Pancreas (tissue), 10 donors: ENCODE measurements at regions not wholly inside any gene's neighbourhood (a gene's known extent, or its start where the extent isn't known, plus 50 kb on each side); places are given as distances from the start of the nearest gene placed in this dataset.
"Not testable (repeated sequence)": the region's sequence is repeated elsewhere in the genome, so short reads cannot be mapped to it uniquely, and the experiment has no call there.

Source experiments
- ATAC-seq, 4 donors: fragments of 200-7000 bp; cut with Tn5 transposase; one replicate each; pipeline versions ENCODE4 v1.8.0 to v1.9.1; 2020; ENCODE audit warnings: mild to moderate bottlenecking in 4 of 4, moderate library complexity in 4 of 4
- DNase-seq, 6 donors: peaks; one replicate each; pipeline ENCODE4 v3.0.0-alpha.2; 2020
- FAIRE-seq: peaks from 2 replicates; lab custom pipeline; 2012; peaks lifted over from hg19 to GRCh38; lab: Jason Lieb, UNC
- H3K27ac ChIP-seq, 4 donors: fragments of 200-600 bp; sonication (generic); 1 replicate in 3 of 4; 2 replicates in 1 of 4; pipeline versions ENCODE4 v1.5.0 to v1.8.0; 2020
- H3K27me3 ChIP-seq, 4 donors: fragments of 200-600 bp; one replicate each; pipeline ENCODE4 v1.8.0; 2021
- H3K36me3 ChIP-seq, 3 donors: fragments of 200-600 bp; sonication (generic) in 1 of 3; one replicate each; pipeline versions ENCODE4 v1.5.0 to v1.8.0; 2020 to 2021
- H3K4me1 ChIP-seq, 3 donors: fragments of 200-600 bp; one replicate each; pipeline ENCODE4 v1.8.0; 2021
- H3K4me3 ChIP-seq, 4 donors: fragments of 200-600 bp; sonication (generic) in 2 of 4; one replicate each; pipeline versions ENCODE4 v1.5.0 to v1.8.0; 2020 to 2021
- H3K9me3 ChIP-seq, 4 donors: fragments of 200-600 bp; one replicate each; pipeline ENCODE4 v1.8.0; 2021
- WGBS, 2 donors: extraction: QIAGEN DNeasy Blood & Tissue Kit; methylation state at CpG; one replicate each; pipeline ENCODE4 v1.1.7; 2013; 5-methylcytosine and 5-hydroxymethylcytosine counted together
- intact Hi-C, 3 donors: fragments of 100-400 bp; cut with DNase I; formaldehyde crosslinking; loops; one replicate each; pipeline versions ENCODE4 v1.11.1 to v1.14.2; 2022
- TF ChIP-seq, protein P1 (sequence below), 4 donors: fragments of 200-600 bp; sonication (generic) in 3 of 4; IDR thresholded peaks; one replicate each; pipeline versions ENCODE4 v1.5.0 to v1.8.0; 2021; ENCODE audit warnings: antibody characterized with exemption in 4 of 4
- donor health status: healthy with polysubstance abuse.
- donor health status: DM: no; HTN: no; CAD: no; lungs with moderate emphysema.
- donor health status: DM: no; HTN: no; CAD: no.
- donor health status: control.
- donor health status: control.
- donor health status: Bipolar disorder and iron deficiency.
- donor health status: DM: yes; HTN: yes; CAD: no.
- donor health status: DM: no; HTN: no; CAD: no.
- donor health status: DM: no; HTN: no; CAD: no.
- donor health status: DM: yes; HTN: yes; CAD: no.

DNA sequence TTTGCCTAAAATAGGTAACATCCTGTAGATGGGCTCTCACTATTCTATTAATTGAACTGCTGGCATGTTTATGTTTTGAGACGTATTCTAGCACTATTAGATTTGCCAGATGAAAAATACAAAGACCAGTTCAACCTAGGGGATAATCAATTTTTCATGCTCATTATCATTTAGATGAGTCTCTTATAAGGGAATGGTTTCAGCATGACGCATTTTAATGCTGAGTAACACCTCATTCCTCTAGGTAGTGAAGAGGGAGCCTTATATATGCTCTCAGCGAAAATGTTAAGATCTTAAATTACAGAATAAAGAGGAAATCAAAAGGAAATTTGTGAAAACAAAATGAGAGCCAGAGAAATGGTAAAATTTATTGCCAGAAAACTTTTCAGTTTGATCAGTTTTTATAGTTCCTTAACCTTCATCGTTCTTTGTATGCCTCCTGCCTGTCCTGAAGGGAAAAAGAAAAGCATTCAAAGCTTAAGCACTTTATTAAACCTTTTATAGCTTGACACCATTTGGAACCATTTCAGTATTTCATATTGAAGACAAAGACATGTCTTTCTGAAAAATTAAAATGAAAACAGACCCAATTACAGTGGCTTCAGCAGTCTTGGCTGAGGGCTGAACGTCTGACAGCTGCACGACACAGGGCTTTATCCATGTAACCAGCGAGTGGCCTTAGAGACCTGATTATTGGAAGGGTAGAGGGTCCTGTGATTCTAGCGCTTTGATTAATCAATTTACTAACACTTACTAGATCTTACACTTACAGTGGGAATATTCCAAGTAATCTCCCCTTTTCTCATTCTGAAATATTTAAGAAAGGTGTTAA, 112.8 kb downstream of the ADCYAP1 start:
- no peak for ATAC-seq
- intact Hi-C loops = no loop called here
- no peak for DNase-seq
- no peak for FAIRE-seq
- H3K36me3 ChIP-seq = no peaks in the 10 kb centered on the region
- H3K4me1 ChIP-seq = no peaks in the 10 kb centered on the region
- no peak overlapping the region for H3K4me3 ChIP-seq
- TF ChIP-seq, protein P1, sequence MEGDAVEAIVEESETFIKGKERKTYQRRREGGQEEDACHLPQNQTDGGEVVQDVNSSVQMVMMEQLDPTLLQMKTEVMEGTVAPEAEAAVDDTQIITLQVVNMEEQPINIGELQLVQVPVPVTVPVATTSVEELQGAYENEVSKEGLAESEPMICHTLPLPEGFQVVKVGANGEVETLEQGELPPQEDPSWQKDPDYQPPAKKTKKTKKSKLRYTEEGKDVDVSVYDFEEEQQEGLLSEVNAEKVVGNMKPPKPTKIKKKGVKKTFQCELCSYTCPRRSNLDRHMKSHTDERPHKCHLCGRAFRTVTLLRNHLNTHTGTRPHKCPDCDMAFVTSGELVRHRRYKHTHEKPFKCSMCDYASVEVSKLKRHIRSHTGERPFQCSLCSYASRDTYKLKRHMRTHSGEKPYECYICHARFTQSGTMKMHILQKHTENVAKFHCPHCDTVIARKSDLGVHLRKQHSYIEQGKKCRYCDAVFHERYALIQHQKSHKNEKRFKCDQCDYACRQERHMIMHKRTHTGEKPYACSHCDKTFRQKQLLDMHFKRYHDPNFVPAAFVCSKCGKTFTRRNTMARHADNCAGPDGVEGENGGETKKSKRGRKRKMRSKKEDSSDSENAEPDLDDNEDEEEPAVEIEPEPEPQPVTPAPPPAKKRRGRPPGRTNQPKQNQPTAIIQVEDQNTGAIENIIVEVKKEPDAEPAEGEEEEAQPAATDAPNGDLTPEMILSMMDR (IDR thresholded peaks at IDR 0.05) = no peak
- H3K9me3 ChIP-seq = no peaks in the 10 kb centered on the region
- no peak overlapping the region for H3K27ac ChIP-seq
- 67 to 77% methylated on average over 8 of the region's 8 CpGs for WGBS, 2 donors
- no peaks in the 10 kb centered on the region for H3K27me3 ChIP-seq

DNA sequence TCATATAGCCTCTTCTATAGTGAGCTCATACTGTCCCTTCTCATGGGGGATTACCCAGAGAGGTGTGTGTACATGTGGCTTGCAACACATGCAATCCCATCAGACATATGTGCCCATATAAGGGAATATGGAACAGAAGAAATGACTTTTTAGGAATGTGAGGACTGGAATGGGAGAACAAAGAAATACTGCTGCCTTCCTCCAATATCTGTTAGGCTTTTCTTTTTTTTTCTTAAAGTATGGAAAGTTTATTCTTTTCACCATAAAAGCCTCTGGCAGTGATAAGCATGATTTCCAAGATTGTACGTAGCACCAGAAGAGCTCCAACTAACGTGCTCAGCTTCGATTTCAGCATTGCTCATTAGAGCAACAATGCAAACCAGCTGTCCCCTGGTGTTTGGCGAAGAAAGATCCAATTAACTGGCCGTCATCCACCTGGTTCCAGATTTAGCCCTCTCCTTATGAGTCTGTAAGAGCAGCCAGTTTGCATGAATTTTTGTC, 113.6 kb downstream of the ADCYAP1 start:
- no peak for ATAC-seq
- H3K27me3 ChIP-seq = no peaks in the 10 kb centered on the region
- intact Hi-C loops = no loop called here
- no peak overlapping the region for H3K27ac ChIP-seq
- H3K4me3 ChIP-seq = no peak overlapping the region
- WGBS, 2 donors = 45 to 47% methylated on average over 5 of the region's 5 CpGs
- H3K36me3 ChIP-seq = no peaks in the 10 kb centered on the region
- TF ChIP-seq, protein P1 (IDR thresholded peaks at IDR 0.05) = no peak
- no peaks in the 10 kb centered on the region for H3K9me3 ChIP-seq
- H3K4me1 ChIP-seq = no peaks in the 10 kb centered on the region
- no peak for FAIRE-seq
- no peak for DNase-seq

DNA sequence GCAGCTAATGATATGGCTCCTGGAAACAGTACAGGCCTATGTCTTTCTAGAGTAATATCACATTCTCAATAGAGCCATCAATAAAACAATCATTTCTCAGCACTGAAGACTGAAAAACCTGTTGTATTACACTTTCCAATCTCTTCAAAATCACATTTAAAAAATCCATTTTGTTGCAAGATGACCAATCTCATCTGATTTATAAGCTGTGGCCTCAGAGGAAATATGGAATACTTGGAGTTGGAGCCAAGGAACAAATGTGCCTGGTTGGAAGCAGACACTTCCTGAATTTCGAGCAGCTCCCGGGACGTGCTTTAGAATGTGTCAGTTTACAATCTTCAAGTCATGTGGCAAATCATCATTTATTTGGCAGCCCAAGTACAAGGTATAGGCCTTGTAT, 114.5 kb downstream of the ADCYAP1 start:
- DNase-seq (no peak), ATAC-seq (no peak), FAIRE-seq (no peak)
- no peaks in the 10 kb centered on the region for H3K4me1 ChIP-seq
- H3K9me3 ChIP-seq = no peaks in the 10 kb centered on the region
- WGBS, 2 donors = 70 to 84% methylated on average over 3 of the region's 3 CpGs
- no peak overlapping the region for H3K27ac ChIP-seq
- TF ChIP-seq, protein P1 (IDR thresholded peaks at IDR 0.05) = no peak
- no peaks in the 10 kb centered on the region for H3K27me3 ChIP-seq
- no peaks in the 10 kb centered on the region for H3K36me3 ChIP-seq
- no peak overlapping the region for H3K4me3 ChIP-seq
- intact Hi-C loops = no loop called here

DNA sequence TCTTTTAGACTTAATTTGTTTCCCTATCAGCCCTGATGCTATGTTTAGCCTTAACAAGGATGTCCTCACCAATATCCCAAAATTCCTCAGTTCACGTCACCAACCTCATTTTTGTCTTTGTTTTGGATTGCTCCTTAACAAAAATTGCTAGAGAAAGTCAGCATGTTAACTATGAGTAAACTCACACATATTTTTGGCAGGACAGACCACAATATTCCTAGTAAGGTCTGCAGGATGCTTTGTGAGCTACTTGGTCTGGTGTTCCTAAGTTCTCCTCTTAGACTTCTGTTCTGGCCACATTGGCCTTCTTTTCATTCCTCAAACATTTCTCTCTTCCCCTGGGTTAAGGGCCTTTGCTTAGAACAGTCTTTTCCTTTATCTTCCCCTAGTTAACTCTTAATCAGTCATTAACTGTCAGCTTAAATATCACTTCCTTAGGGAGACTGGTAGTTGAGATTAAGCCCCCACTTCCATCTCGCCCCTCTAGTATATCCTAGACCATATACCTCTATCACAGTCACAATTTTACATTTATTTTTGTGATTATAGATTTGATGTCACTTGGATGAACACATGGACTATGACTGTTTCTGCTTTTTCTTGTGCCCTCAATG, 116.2 kb downstream of the ADCYAP1 start:
- intact Hi-C loops = no loop called here
- H3K4me1 ChIP-seq = no peaks in the 10 kb centered on the region
- H3K36me3 ChIP-seq = no peaks in the 10 kb centered on the region
- H3K9me3 ChIP-seq = no peaks in the 10 kb centered on the region
- ATAC-seq (no peak), DNase-seq (no peak), FAIRE-seq (no peak)
- H3K4me3 ChIP-seq = no peak overlapping the region
- no peak overlapping the region for H3K27ac ChIP-seq
- 58 to 66% methylated on average over 2 of the region's 2 CpGs for WGBS, 2 donors
- TF ChIP-seq, protein P1 (IDR thresholded peaks at IDR 0.05) = no peak
- no peaks in the 10 kb centered on the region for H3K27me3 ChIP-seq

DNA sequence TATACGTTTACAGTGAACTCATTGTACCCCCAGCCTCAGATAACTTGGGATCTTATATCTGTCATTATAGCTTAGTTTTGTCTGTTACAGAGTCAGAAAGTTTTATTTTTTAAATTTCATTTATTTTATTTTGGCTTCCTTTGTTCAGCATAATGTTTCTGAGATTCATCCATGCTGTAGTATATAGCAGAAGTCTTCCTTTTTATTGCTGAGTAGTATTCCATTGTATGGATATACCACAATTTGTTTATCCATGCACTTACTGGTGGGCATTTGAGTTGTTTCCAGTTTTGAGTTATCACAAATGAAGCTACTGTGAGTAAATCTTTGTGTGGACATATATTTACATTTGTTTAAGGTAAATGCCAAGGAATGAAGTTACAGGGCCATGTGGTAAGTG, 122.3 kb downstream of the ADCYAP1 start:
- H3K36me3 ChIP-seq = no peaks in the 10 kb centered on the region
- TF ChIP-seq, protein P1 (IDR thresholded peaks at IDR 0.05) = no peak
- no peaks in the 10 kb centered on the region for H3K9me3 ChIP-seq
- H3K27me3 ChIP-seq = no peaks in the 10 kb centered on the region
- 67 to 76% methylated on average over 1 of the region's 1 CpG for WGBS, 2 donors
- no peak overlapping the region for H3K4me3 ChIP-seq
- DNase-seq (no peak), FAIRE-seq (no peak), ATAC-seq (no peak)
- intact Hi-C loops = no loop called here
- no peaks in the 10 kb centered on the region for H3K4me1 ChIP-seq
- H3K27ac ChIP-seq = no peak overlapping the region

DNA sequence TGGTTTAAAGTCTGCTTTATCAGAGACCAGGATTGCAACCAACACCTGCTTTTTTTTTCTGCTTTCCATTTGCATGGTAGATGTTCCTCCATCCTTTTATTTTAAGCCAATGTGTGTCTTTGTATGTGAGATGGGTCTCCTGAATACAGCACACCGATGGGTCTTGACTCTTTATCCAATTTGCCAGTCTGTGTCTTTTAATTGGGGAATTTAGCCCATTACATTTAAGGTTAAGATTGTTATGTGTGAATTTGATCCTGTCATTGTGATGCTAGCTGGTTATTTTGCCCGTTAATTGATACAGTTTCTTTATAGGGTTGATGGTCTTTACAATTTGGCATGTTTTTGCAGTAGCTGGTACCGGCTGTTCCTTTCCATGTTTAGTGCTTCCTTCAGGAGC, 128.4 kb downstream of the ADCYAP1 start:
- ATAC-seq, H3K27ac ChIP-seq, DNase-seq, FAIRE-seq, H3K36me3 ChIP-seq, H3K27me3 ChIP-seq, H3K9me3 ChIP-seq, intact Hi-C loops, H3K4me3 ChIP-seq, H3K4me1 ChIP-seq: not testable (repeated sequence)
- WGBS, 2 donors = 75 to 79% methylated on average over 3 of the region's 3 CpGs
